ENCODE measurements at regions not wholly inside any gene's neighbourhood (a gene's known extent, or its start where the extent isn't known, plus 50 kb on each side); places are given as distances from the start of the nearest gene placed in this dataset.

GRCh38 chr14:48333221-48333920, 658.0 kb upstream of the MDGA2 start:
- Mint-ChIP-seq H3K27me3 (no peaks in the 10 kb centered on the region), H3K4me3 (no peak overlapping the region), H3K9me3 (peaks cover 10 to 14% (median 11%) of the 10 kb centered on the region in 3 donors), H3K36me3 (no peaks in the 10 kb centered on the region), H3K27ac (no peak overlapping the region), H3K4me1 (no peaks in the 10 kb centered on the region)
- POLR2A ChIA-PET, result no interaction called here
- Histone ChIP-seq H3K4me3 (ENCODE audit: control insufficient read depth in 1 of 2, extremely low read depth in 1 of 2, low read length in 1 of 2) (no peak overlapping the region), H3K27me3 (replicated peaks in 1 of 2; ENCODE audit: control insufficient read depth in 2 of 2, extremely low read depth in 1 of 2, insufficient read depth in 2 of 2, low read length in 1 of 2) (no peaks in the 10 kb centered on the region), H3K9me3 (no peaks in the 10 kb centered on the region), H3K4me1 (ENCODE audit: control insufficient read depth in 1 of 2, extremely low read depth in 1 of 2, insufficient read depth in 2 of 2, low read length in 2 of 2) (no peaks in the 10 kb centered on the region), H3K27ac (ENCODE audit: low read length) (no peak overlapping the region), H3K36me3 (ENCODE audit: control insufficient read depth in 2 of 2, extremely low read depth in 1 of 2, insufficient read depth in 1 of 2, low read length in 1 of 2) (no peaks in the 10 kb centered on the region)
- CTCF ChIA-PET, result no interaction called here
- ATAC-seq (replicated peaks in 1 of 4) (no peak), DNase-seq (no peak)
- WGBS (ENCODE audit: insufficient coverage), result no CpG with 5 or more reads among the region's 2 CpGs

GRCh38 chr14:48331421-48331820, 656.0 kb upstream of the MDGA2 start:
- ATAC-seq (replicated peaks in 1 of 4), result no peak
- Mint-ChIP-seq H3K4me3 (no peak overlapping the region), H3K27me3 (no peaks in the 10 kb centered on the region), H3K4me1 (no peaks in the 10 kb centered on the region), H3K9me3 (peaks cover 6 to 12% (median 7%) of the 10 kb centered on the region in 3 donors), H3K27ac (no peak overlapping the region), H3K36me3 (no peaks in the 10 kb centered on the region)
- WGBS (ENCODE audit: insufficient coverage), result no CpG with 5 or more reads among the region's 1 CpG
- Histone ChIP-seq H3K27ac (ENCODE audit: low read length) (no peak overlapping the region), H3K4me3 (ENCODE audit: control insufficient read depth in 1 of 2, extremely low read depth in 1 of 2, low read length in 1 of 2) (no peak overlapping the region), H3K36me3 (ENCODE audit: control insufficient read depth in 2 of 2, extremely low read depth in 1 of 2, insufficient read depth in 1 of 2, low read length in 1 of 2) (no peaks in the 10 kb centered on the region), H3K4me1 (ENCODE audit: control insufficient read depth in 1 of 2, extremely low read depth in 1 of 2, insufficient read depth in 2 of 2, low read length in 2 of 2) (no peaks in the 10 kb centered on the region), H3K9me3 (no peaks in the 10 kb centered on the region), H3K27me3 (replicated peaks in 1 of 2; ENCODE audit: control insufficient read depth in 2 of 2, extremely low read depth in 1 of 2, insufficient read depth in 2 of 2, low read length in 1 of 2) (no peaks in the 10 kb centered on the region)
- POLR2A ChIA-PET, result no interaction called here
- CTCF ChIA-PET, result no interaction called here
- no peak for DNase-seq

GRCh38 chr14:48325486-48325885, 650.1 kb upstream of the MDGA2 start:
- H3K9me3 ChIP-seq, result no peaks in the 10 kb centered on the region
- H3K4me3 Mint-ChIP-seq, result no peak overlapping the region
- whole genome bisulfite sequencing (ENCODE audit: insufficient coverage), result 60% methylated on average over 1 of the region's 1 CpG
- ATAC-seq (replicated peaks in 1 of 4) (no peak), DNase-seq (no peak)
- no peaks in the 10 kb centered on the region for H3K36me3 ChIP-seq (ENCODE audit: control insufficient read depth in 2 of 2, extremely low read depth in 1 of 2, insufficient read depth in 1 of 2, low read length in 1 of 2)
- peaks cover 4 to 9% (median 6%) of the 10 kb centered on the region in 3 donors for H3K9me3 Mint-ChIP-seq
- no peaks in the 10 kb centered on the region for H3K36me3 Mint-ChIP-seq
- no peak overlapping the region for H3K27ac ChIP-seq (ENCODE audit: low read length)
- H3K4me3 ChIP-seq (ENCODE audit: control insufficient read depth in 1 of 2, extremely low read depth in 1 of 2, low read length in 1 of 2), result no peak overlapping the region
- POLR2A ChIA-PET, result no interaction called here
- no peaks in the 10 kb centered on the region for H3K4me1 Mint-ChIP-seq
- no peaks in the 10 kb centered on the region for H3K27me3 ChIP-seq (replicated peaks in 1 of 2; ENCODE audit: control insufficient read depth in 2 of 2, extremely low read depth in 1 of 2, insufficient read depth in 2 of 2, low read length in 1 of 2)
- no peaks in the 10 kb centered on the region for H3K4me1 ChIP-seq (ENCODE audit: control insufficient read depth in 1 of 2, extremely low read depth in 1 of 2, insufficient read depth in 2 of 2, low read length in 2 of 2)
- CTCF ChIA-PET, result no interaction called here
- no peak overlapping the region for H3K27ac Mint-ChIP-seq
- H3K27me3 Mint-ChIP-seq, result no peaks in the 10 kb centered on the region

- no peak for DNase-seq
- H3K9me3 Mint-ChIP-seq, result peaks cover 4 to 14% (median 6%) of the 10 kb centered on the region in 3 donors
- ChIA-PET POLR2A (no interaction called here), CTCF (no interaction called here)
- Histone ChIP-seq H3K4me1 (ENCODE audit: control insufficient read depth in 1 of 2, extremely low read depth in 1 of 2, insufficient read depth in 2 of 2, low read length in 2 of 2) (no peaks in the 10 kb centered on the region), H3K9me3 (no peaks in the 10 kb centered on the region), H3K36me3 (ENCODE audit: control insufficient read depth in 2 of 2, extremely low read depth in 1 of 2, insufficient read depth in 1 of 2, low read length in 1 of 2) (no peaks in the 10 kb centered on the region), H3K27ac (ENCODE audit: low read length) (no peak overlapping the region), H3K27me3 (replicated peaks in 1 of 2; ENCODE audit: control insufficient read depth in 2 of 2, extremely low read depth in 1 of 2, insufficient read depth in 2 of 2, low read length in 1 of 2) (no peaks in the 10 kb centered on the region), H3K4me3 (ENCODE audit: control insufficient read depth in 1 of 2, extremely low read depth in 1 of 2, low read length in 1 of 2) (no peak overlapping the region)
- H3K27ac Mint-ChIP-seq, result no peak overlapping the region
- H3K4me3 Mint-ChIP-seq, result no peak overlapping the region
- H3K27me3 Mint-ChIP-seq, result no peaks in the 10 kb centered on the region
- no peaks in the 10 kb centered on the region for H3K4me1 Mint-ChIP-seq
- no peak for ATAC-seq (replicated peaks in 1 of 4)
- 89% methylated on average over 3 of the region's 6 CpGs for WGBS (ENCODE audit: insufficient coverage)
- no peaks in the 10 kb centered on the region for H3K36me3 Mint-ChIP-seq
These were observed 648.3 kb upstream of the MDGA2 start for GRCh38 chr14:48323665-48324064.

- H3K27ac Mint-ChIP-seq, result no peak overlapping the region
- ATAC-seq (replicated peaks in 1 of 4) (no peak), DNase-seq (no peak)
- Histone ChIP-seq H3K4me1 (ENCODE audit: control insufficient read depth in 1 of 2, extremely low read depth in 1 of 2, insufficient read depth in 2 of 2, low read length in 2 of 2) (no peaks in the 10 kb centered on the region), H3K27me3 (replicated peaks in 1 of 2; ENCODE audit: control insufficient read depth in 2 of 2, extremely low read depth in 1 of 2, insufficient read depth in 2 of 2, low read length in 1 of 2) (no peaks in the 10 kb centered on the region), H3K9me3 (no peaks in the 10 kb centered on the region), H3K36me3 (ENCODE audit: control insufficient read depth in 2 of 2, extremely low read depth in 1 of 2, insufficient read depth in 1 of 2, low read length in 1 of 2) (no peaks in the 10 kb centered on the region), H3K4me3 (ENCODE audit: control insufficient read depth in 1 of 2, extremely low read depth in 1 of 2, low read length in 1 of 2) (no peak overlapping the region), H3K27ac (ENCODE audit: low read length) (no peak overlapping the region)
- H3K4me3 Mint-ChIP-seq, result no peak overlapping the region
- no peaks in the 10 kb centered on the region for H3K27me3 Mint-ChIP-seq
- no peaks in the 10 kb centered on the region for H3K36me3 Mint-ChIP-seq
- H3K9me3 Mint-ChIP-seq, result peaks cover 4 to 10% (median 9%) of the 10 kb centered on the region in 3 donors
- CTCF ChIA-PET, result no interaction called here
- POLR2A ChIA-PET, result no interaction called here
- no peaks in the 10 kb centered on the region for H3K4me1 Mint-ChIP-seq
These were observed 644.4 kb upstream of the MDGA2 start for GRCh38 chr14:48319823-48320222.

GRCh38 chr14:48304729-48305128, 629.3 kb upstream of the MDGA2 start:
- no peak for ATAC-seq (replicated peaks in 1 of 4)
- no peak overlapping the region for H3K27ac ChIP-seq (ENCODE audit: low read length)
- WGBS (ENCODE audit: insufficient coverage), result no CpG with 5 or more reads among the region's 3 CpGs
- no peaks in the 10 kb centered on the region for H3K27me3 ChIP-seq (replicated peaks in 1 of 2; ENCODE audit: control insufficient read depth in 2 of 2, extremely low read depth in 1 of 2, insufficient read depth in 2 of 2, low read length in 1 of 2)
- no peaks in the 10 kb centered on the region for H3K9me3 ChIP-seq
- H3K4me1 ChIP-seq (ENCODE audit: control insufficient read depth in 1 of 2, extremely low read depth in 1 of 2, insufficient read depth in 2 of 2, low read length in 2 of 2), result no peaks in the 10 kb centered on the region
- Mint-ChIP-seq H3K27ac (no peak overlapping the region), H3K4me1 (no peaks in the 10 kb centered on the region), H3K4me3 (no peak overlapping the region), H3K9me3 (peaks cover 5 to 9% (median 6%) of the 10 kb centered on the region in 3 donors), H3K27me3 (no peaks in the 10 kb centered on the region), H3K36me3 (no peaks in the 10 kb centered on the region)
- CTCF ChIA-PET, result no interaction called here
- no peak overlapping the region for H3K4me3 ChIP-seq (ENCODE audit: control insufficient read depth in 1 of 2, extremely low read depth in 1 of 2, low read length in 1 of 2)
- DNase-seq, result no peak
- no peaks in the 10 kb centered on the region for H3K36me3 ChIP-seq (ENCODE audit: control insufficient read depth in 2 of 2, extremely low read depth in 1 of 2, insufficient read depth in 1 of 2, low read length in 1 of 2)
- POLR2A ChIA-PET, result no interaction called here

GRCh38 chr14:48289701-48290100, 614.3 kb upstream of the MDGA2 start:
- Mint-ChIP-seq H3K4me3 (no peak overlapping the region), H3K9me3 (peaks cover 0 to 16% (median 4%) of the 10 kb centered on the region in 3 donors), H3K27ac (no peak overlapping the region), H3K36me3 (no peaks in the 10 kb centered on the region), H3K4me1 (no peaks in the 10 kb centered on the region), H3K27me3 (no peaks in the 10 kb centered on the region)
- no peaks in the 10 kb centered on the region for H3K36me3 ChIP-seq (ENCODE audit: control insufficient read depth in 2 of 2, extremely low read depth in 1 of 2, insufficient read depth in 1 of 2, low read length in 1 of 2)
- no peaks in the 10 kb centered on the region for H3K4me1 ChIP-seq (ENCODE audit: control insufficient read depth in 1 of 2, extremely low read depth in 1 of 2, insufficient read depth in 2 of 2, low read length in 2 of 2)
- no peak overlapping the region for H3K4me3 ChIP-seq (ENCODE audit: control insufficient read depth in 1 of 2, extremely low read depth in 1 of 2, low read length in 1 of 2)
- DNase-seq (no peak), ATAC-seq (replicated peaks in 1 of 4) (no peak)
- peaks cover 2% of the 10 kb centered on the region for H3K9me3 ChIP-seq
- CTCF ChIA-PET, result no interaction called here
- H3K27me3 ChIP-seq (replicated peaks in 1 of 2; ENCODE audit: control insufficient read depth in 2 of 2, extremely low read depth in 1 of 2, insufficient read depth in 2 of 2, low read length in 1 of 2), result no peaks in the 10 kb centered on the region
- POLR2A ChIA-PET, result no interaction called here
- no peak overlapping the region for H3K27ac ChIP-seq (ENCODE audit: low read length)
